IPS-15b (cell line): ENCODE measurements at regions not wholly inside any gene's neighbourhood (a gene's known extent, or its start where the extent isn't known, plus 50 kb on each side); places are given as distances from the start of the nearest gene placed in this dataset.

Experiments
- H3K27me3 ChIP-seq: one replicate; pipeline ENCODE4 v1.6.1; 2013; ENCODE audit warnings: low read length; ENCODE audit not compliant: control insufficient read depth, insufficient read depth
- H3K36me3 ChIP-seq: one replicate; pipeline ENCODE4 v1.6.1; 2013; ENCODE audit warnings: low read length; ENCODE audit not compliant: control insufficient read depth, insufficient read depth
- H3K4me1 ChIP-seq: one replicate; pipeline ENCODE4 v1.6.1; 2013; ENCODE audit warnings: mild to moderate bottlenecking, low read length; ENCODE audit not compliant: control insufficient read depth, insufficient read depth
- H3K4me3 ChIP-seq: one replicate; pipeline ENCODE4 v1.5.1; 2013; ENCODE audit warnings: low read depth, low read length
- H3K9ac ChIP-seq: one replicate; pipeline ENCODE4 v1.6.1; 2013; ENCODE audit warnings: low read depth, mild to moderate bottlenecking, low read length
- H3K9me3 ChIP-seq: one replicate; pipeline ENCODE4 v1.6.1; 2013; ENCODE audit warnings: mild to moderate bottlenecking, low read length; ENCODE audit not compliant: control insufficient read depth, insufficient read depth

GRCh38 chr19:32273483-32273882 is 71.9 kb upstream of the ZNF507 start:
- Histone ChIP-seq H3K36me3 (no peaks in the 10 kb centered on the region), H3K9ac (no peak overlapping the region), H3K27me3 (no peaks in the 10 kb centered on the region), H3K4me3 (no peak overlapping the region), H3K9me3 (no peaks in the 10 kb centered on the region), H3K4me1 (no peaks in the 10 kb centered on the region)

GRCh38 chr19:32287086-32287485 is 58.3 kb upstream of the ZNF507 start:
- H3K4me1 ChIP-seq: no peaks in the 10 kb centered on the region
- no peak overlapping the region for H3K4me3 ChIP-seq
- H3K36me3 ChIP-seq: no peaks in the 10 kb centered on the region
- no peaks in the 10 kb centered on the region for H3K9me3 ChIP-seq
- H3K27me3 ChIP-seq: no peaks in the 10 kb centered on the region
- no peak overlapping the region for H3K9ac ChIP-seq

- Histone ChIP-seq H3K4me3 (no peak overlapping the region), H3K4me1 (no peaks in the 10 kb centered on the region), H3K9ac (no peak overlapping the region), H3K36me3 (no peaks in the 10 kb centered on the region), H3K27me3 (no peaks in the 10 kb centered on the region), H3K9me3 (no peaks in the 10 kb centered on the region)
Observed at GRCh38 chr19:32287811-32288227, 57.6 kb upstream of the ZNF507 start.

- Histone ChIP-seq H3K27me3 (no peaks in the 10 kb centered on the region), H3K9ac (no peak overlapping the region), H3K9me3 (no peaks in the 10 kb centered on the region), H3K36me3 (no peaks in the 10 kb centered on the region), H3K4me3 (no peak overlapping the region), H3K4me1 (no peaks in the 10 kb centered on the region)
Observed at GRCh38 chr19:32289566-32290210, 55.7 kb upstream of the ZNF507 start.

- H3K9me3 ChIP-seq: no peaks in the 10 kb centered on the region
- H3K36me3 ChIP-seq: no peaks in the 10 kb centered on the region
- H3K9ac ChIP-seq: no peak overlapping the region
- no peaks in the 10 kb centered on the region for H3K4me1 ChIP-seq
- H3K27me3 ChIP-seq: no peaks in the 10 kb centered on the region
- H3K4me3 ChIP-seq: no peak overlapping the region
Observed at GRCh38 chr19:32291876-32292275, 53.5 kb upstream of the ZNF507 start.

GRCh38 chr19:32294871-32295438 is 50.5 kb upstream of the ZNF507 start:
- Histone ChIP-seq H3K9ac (no peak overlapping the region), H3K9me3 (no peaks in the 10 kb centered on the region), H3K4me1 (no peaks in the 10 kb centered on the region)

More at GRCh38 chr19:32294871-32295438, 50.5 kb upstream of the ZNF507 start:
- Histone ChIP-seq H3K4me3 (no peak overlapping the region), H3K27me3 (no peaks in the 10 kb centered on the region), H3K36me3 (no peaks in the 10 kb centered on the region)
